GM18858 (cell line): ENCODE measurements at regions not wholly inside any gene's neighbourhood (a gene's known extent, or its start where the extent isn't known, plus 50 kb on each side); places are given as distances from the start of the nearest gene placed in this dataset.
"Not testable (repeated sequence)": the region's sequence is repeated elsewhere in the genome, so short reads cannot be mapped to it uniquely, and the experiment has no call there.

ENCODE experiments used
- ATAC-seq: cut with Tn5 transposase; IDR thresholded peaks from one replicate; pipeline ENCODE4 v1.9.1; 2021; ENCODE audit not compliant: unreplicated experiment

GRCh38 chr12:39699079-39699478, 79.5 kb upstream of the ABCD2 start:
- not testable (repeated sequence) for ATAC-seq

GRCh38 chr12:39697108-39697507, 77.5 kb upstream of the ABCD2 start:
- no peak for ATAC-seq

GRCh38 chr12:39692258-39692853, 72.8 kb upstream of the ABCD2 start:
- peak; percentile 64 for ATAC-seq

DNA sequence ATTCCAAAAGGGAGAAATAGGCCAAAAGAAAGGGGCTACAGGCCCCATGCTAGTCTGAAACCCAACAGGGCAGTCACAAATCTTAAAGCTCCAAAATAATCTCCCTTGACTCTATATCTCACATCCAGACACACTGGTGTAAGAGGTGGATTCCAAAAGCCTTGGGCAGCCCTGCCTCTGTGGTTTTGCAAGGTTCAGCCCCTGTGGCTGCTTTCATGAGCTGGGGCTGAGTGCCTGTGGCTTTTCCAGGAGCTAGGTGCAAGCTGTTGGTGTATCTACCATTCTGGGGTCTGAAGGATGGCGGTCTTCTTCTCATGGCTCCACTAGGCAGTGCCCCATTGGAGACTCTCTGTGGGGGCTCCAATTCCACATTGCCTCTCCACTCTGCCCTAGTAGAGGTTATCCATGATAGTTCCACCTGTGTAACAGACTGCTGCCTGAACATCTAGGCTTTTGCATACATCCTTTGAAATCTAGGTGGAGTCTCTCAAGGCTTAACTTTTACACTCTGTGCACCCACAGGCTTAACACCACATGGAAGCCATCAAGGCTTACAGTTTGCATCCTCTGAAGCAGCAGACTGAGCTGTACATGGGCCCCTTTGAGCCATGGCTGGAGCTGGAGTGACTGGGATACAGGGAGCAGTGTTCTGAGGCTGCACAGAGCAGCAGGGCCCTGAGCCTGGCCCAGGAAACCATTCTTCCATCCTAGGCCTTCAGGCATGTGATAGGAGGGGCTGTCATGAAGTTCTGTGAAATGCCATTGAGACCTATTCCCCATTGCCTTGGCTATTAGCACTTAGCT, 66.5 kb upstream of the ABCD2 start:
- ATAC-seq: no peak

GRCh38 chr12:39682689-39683477, 63.3 kb upstream of the ABCD2 start:
- no peak for ATAC-seq

DNA sequence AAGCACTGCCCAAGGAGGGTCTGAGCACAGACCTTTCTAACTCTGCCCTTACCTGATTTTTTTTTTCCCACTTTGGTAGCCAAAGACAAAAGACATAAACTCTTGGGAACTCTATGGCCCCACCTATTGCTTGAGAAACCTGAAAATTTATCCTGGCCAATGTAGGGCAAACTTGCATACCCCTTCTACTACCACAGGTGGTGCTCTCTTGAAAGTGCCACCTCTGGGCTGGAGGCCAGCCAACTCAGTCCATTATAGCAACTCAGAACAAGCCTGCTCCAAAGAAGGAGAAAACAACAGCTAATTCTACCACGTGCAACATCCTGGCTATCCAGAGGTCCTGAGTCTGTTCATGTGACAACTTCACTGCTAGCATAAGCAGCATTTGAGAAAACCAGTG, 55.7 kb upstream of the ABCD2 start:
- ATAC-seq: no peak

GRCh38 chr12:39672976-39673375, 53.4 kb upstream of the ABCD2 start:
- ATAC-seq: no peak

- no peak for ATAC-seq
Measured at GRCh38 chr12:39671898-39672875, 52.6 kb upstream of the ABCD2 start.

DNA sequence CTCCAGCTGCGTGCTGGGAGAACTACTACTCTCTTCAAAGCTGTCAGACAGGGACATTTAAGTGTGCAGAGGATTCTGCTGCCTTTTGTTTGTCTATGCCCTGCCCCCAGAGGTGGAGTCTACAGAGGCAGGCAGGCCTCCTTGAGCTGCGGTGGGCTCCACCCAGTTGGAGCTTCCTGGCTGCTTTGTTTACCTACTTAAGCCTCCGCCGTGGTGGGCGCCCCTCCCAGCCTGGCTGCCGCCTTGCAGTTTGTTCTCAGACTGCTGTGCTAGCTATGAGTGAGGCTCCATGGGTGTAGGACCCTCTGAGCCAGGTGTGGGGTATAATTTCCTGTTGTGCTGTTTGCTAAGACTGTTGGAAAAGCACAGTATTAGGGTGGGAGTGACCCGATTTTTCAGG, 49.9 kb upstream of the ABCD2 start:
- ATAC-seq: not testable (repeated sequence)
